DOHH2 (cell line): ENCODE measurements at regions not wholly inside any gene's neighbourhood (a gene's known extent, or its start where the extent isn't known, plus 50 kb on each side); places are given as distances from the start of the nearest gene placed in this dataset.

Experiments used
- H3F3A ChIP-seq: fragments of 200-600 bp; sonication (generic), shearing (Covaris generic); 2 replicates; pipeline ENCODE4 v1.6.0; 2016; ENCODE audit warnings: antibody characterized with exemption, mild to moderate bottlenecking; ENCODE audit not compliant: control insufficient read depth, insufficient read depth
- H3K27ac ChIP-seq: fragments of 200-600 bp; sonication (generic); 2 replicates; pipeline ENCODE4 v1.5.1; 2014; ENCODE audit warnings: low read depth, mild to moderate bottlenecking, low read length, moderate library complexity
- H3K27me3 ChIP-seq: fragments of 200-600 bp; sonication (generic); 2 replicates; pipeline ENCODE4 v1.6.1; 2014; ENCODE audit warnings: mild to moderate bottlenecking, low read length, mixed read lengths; ENCODE audit not compliant: control insufficient read depth
- H3K36me3 ChIP-seq: fragments of 200-600 bp; sonication (generic); 2 replicates; pipeline ENCODE4 v1.6.1; 2014; ENCODE audit warnings: mild to moderate bottlenecking, low read length, moderate library complexity, mixed read lengths; ENCODE audit not compliant: control insufficient read depth
- H3K4me1 ChIP-seq: fragments of 200-600 bp; sonication (generic); 2 replicates; pipeline ENCODE4 v1.6.1; 2014; ENCODE audit warnings: mild to moderate bottlenecking, low read length, mixed read lengths; ENCODE audit not compliant: control insufficient read depth
- H3K4me2 ChIP-seq: fragments of 200-600 bp; sonication (generic); 2 replicates; pipeline ENCODE4 v1.6.0; 2014; ENCODE audit warnings: mild to moderate bottlenecking, low read length, moderate library complexity
- H3K4me3 ChIP-seq: fragments of 200-600 bp; sonication (generic); 2 replicates; pipeline ENCODE4 v1.5.1; 2014; ENCODE audit warnings: mild to moderate bottlenecking, low read length, mixed read lengths
- H3K79me2 ChIP-seq: fragments of 200-600 bp; sonication (generic); 2 replicates; pipeline ENCODE4 v1.6.1; 2014; ENCODE audit warnings: mild to moderate bottlenecking, low read length, mixed read lengths; ENCODE audit not compliant: control insufficient read depth
- H3K9me2 ChIP-seq: fragments of 200-600 bp; sonication (generic); replicated peaks from 2 replicates; pipeline ENCODE4 v1.6.1; 2014; ENCODE audit warnings: mild to moderate bottlenecking, low read length, mixed read lengths; ENCODE audit not compliant: control insufficient read depth
- H3K9me3 ChIP-seq: fragments of 200-600 bp; sonication (generic); 2 replicates; pipeline ENCODE4 v1.6.1; 2014; ENCODE audit warnings: antibody characterized with exemption, low read length, mixed read lengths; ENCODE audit not compliant: control insufficient read depth, insufficient read depth
- H4K20me1 ChIP-seq: fragments of 200-600 bp; sonication (generic); 2 replicates; pipeline ENCODE4 v1.6.0; 2014; ENCODE audit warnings: low read depth, mild to moderate bottlenecking, antibody characterized with exemption, low read length, moderate library complexity; ENCODE audit not compliant: control insufficient read depth, insufficient read depth
- EZH2phosphoT487 ChIP-seq: fragments of 200-600 bp; sonication (generic); IDR thresholded peaks from 2 replicates; pipeline ENCODE4 v1.6.1; 2017; ENCODE audit warnings: borderline replicate concordance, mild to moderate bottlenecking, antibody characterized with exemption, low read length, moderate library complexity, mixed read lengths
- TF ChIP-seq, protein P1 (sequence below): fragments of 200-600 bp; sonication (generic); IDR thresholded peaks from one replicate; pipeline ENCODE4 v1.5.1; 2014; ENCODE audit warnings: antibody characterized with exemption, mild to moderate bottlenecking, low read depth, low read length; ENCODE audit not compliant: poor library complexity, severe bottlenecking

DNA sequence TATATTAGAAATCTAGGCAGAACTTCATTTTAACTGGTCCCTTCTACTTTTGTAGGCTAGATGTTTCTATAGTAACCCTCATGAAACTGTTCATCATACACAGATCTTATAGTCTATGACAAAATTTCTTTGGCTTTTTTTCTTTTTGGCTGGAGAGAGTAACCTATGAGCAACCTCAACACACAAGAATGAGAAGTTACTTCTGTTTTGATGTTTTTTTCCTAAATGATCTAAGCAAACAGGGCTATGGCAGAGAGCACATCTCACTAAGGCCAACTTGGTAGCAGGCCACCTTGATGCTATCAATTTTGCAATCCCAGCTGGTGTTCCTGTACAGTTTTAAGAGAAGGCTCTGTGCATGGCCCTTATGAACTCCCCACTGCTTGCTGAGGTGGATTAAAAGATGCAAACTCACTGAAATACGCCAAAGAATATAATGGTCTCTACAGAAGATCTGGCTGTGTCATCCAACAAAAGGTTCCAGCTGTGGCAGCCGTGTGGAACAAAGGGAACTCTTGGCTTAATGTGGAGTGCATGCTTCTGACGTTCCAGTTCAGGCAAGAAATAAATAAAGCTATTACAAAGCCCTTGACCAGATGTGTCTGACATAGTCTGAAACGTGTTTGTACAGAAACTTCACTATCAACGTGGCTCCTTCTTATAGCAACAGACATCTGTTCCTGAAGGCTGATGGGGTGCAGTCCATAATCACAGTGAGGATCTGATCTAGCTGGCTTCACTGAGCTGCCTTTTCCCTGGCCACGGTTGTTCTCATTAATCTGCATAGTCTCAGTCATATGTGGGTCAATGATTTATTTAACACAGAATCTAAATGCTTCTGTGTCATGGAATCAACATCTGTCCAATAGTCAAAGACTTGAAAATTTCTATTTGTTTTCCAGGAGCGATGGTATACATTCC, 481.1 kb downstream of the BMP2 start:
- H3K4me3 ChIP-seq = no peak overlapping the region
- H3K4me2 ChIP-seq = no peak overlapping the region
- no peaks in the 10 kb centered on the region for H3K9me2 ChIP-seq
- H3K79me2 ChIP-seq = no peaks in the 10 kb centered on the region
- H3K27me3 ChIP-seq = no peaks in the 10 kb centered on the region
- H4K20me1 ChIP-seq = no peaks in the 10 kb centered on the region
- H3K27ac ChIP-seq = no peak overlapping the region
- no peaks in the 10 kb centered on the region for H3K4me1 ChIP-seq
- no peaks in the 10 kb centered on the region for H3K36me3 ChIP-seq
- no peaks in the 10 kb centered on the region for H3K9me3 ChIP-seq
- no peak for TF ChIP-seq EZH2phosphoT487
- TF ChIP-seq, protein P1, sequence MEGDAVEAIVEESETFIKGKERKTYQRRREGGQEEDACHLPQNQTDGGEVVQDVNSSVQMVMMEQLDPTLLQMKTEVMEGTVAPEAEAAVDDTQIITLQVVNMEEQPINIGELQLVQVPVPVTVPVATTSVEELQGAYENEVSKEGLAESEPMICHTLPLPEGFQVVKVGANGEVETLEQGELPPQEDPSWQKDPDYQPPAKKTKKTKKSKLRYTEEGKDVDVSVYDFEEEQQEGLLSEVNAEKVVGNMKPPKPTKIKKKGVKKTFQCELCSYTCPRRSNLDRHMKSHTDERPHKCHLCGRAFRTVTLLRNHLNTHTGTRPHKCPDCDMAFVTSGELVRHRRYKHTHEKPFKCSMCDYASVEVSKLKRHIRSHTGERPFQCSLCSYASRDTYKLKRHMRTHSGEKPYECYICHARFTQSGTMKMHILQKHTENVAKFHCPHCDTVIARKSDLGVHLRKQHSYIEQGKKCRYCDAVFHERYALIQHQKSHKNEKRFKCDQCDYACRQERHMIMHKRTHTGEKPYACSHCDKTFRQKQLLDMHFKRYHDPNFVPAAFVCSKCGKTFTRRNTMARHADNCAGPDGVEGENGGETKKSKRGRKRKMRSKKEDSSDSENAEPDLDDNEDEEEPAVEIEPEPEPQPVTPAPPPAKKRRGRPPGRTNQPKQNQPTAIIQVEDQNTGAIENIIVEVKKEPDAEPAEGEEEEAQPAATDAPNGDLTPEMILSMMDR = no peak
- no peaks in the 10 kb centered on the region for H3F3A ChIP-seq

GRCh38 chr20:7250337-7250736, 482.9 kb downstream of the BMP2 start:
- Histone ChIP-seq H3K27ac (no peak overlapping the region), H3F3A (no peaks in the 10 kb centered on the region), H3K9me2 (no peaks in the 10 kb centered on the region), H3K27me3 (no peaks in the 10 kb centered on the region), H3K4me2 (no peak overlapping the region), H3K36me3 (no peaks in the 10 kb centered on the region), H3K79me2 (no peaks in the 10 kb centered on the region), H4K20me1 (no peaks in the 10 kb centered on the region), H3K9me3 (no peaks in the 10 kb centered on the region), H3K4me1 (no peaks in the 10 kb centered on the region), H3K4me3 (no peak overlapping the region)
- no peak for TF ChIP-seq EZH2phosphoT487
- TF ChIP-seq, protein P1 = no peak

- no peaks in the 10 kb centered on the region for H4K20me1 ChIP-seq
- H3K36me3 ChIP-seq = no peaks in the 10 kb centered on the region
- H3K27me3 ChIP-seq = no peaks in the 10 kb centered on the region
- H3K4me3 ChIP-seq = no peak overlapping the region
- no peak for TF ChIP-seq EZH2phosphoT487
- TF ChIP-seq, protein P1 = no peak
- H3K9me2 ChIP-seq = no peaks in the 10 kb centered on the region
- H3K4me1 ChIP-seq = no peaks in the 10 kb centered on the region
- H3K9me3 ChIP-seq = no peaks in the 10 kb centered on the region
- no peak overlapping the region for H3K27ac ChIP-seq
- no peaks in the 10 kb centered on the region for H3K79me2 ChIP-seq
- no peak overlapping the region for H3K4me2 ChIP-seq
- H3F3A ChIP-seq = no peaks in the 10 kb centered on the region
Measured at GRCh38 chr20:7257099-7257498, 489.6 kb downstream of the BMP2 start.
